WTC11 (cell line): ENCODE measurements at regions not wholly inside any gene's neighbourhood (a gene's known extent, or its start where the extent isn't known, plus 50 kb on each side); places are given as distances from the start of the nearest gene placed in this dataset.

Source experiments
- ATAC-seq: fragments of 200-7000 bp; cut with Tn5 transposase; 2 replicates; pipeline ENCODE4 v1.10.0; 2021; ENCODE audit warnings: mild to moderate bottlenecking, moderate library complexity
- CTCF ChIA-PET: fragments of 300-600 bp; sonication (Branson Sonifier 250); formaldehyde crosslinking; loops from one replicate; lab custom pipeline; 2021; ENCODE audit warnings: antibody characterized with exemption; lab: Charles Lee
- POLR2A ChIA-PET: fragments of 350-600 bp; sonication (Branson Sonifier 250); formaldehyde crosslinking; loops from one replicate; lab custom pipeline; 2021; ENCODE audit warnings: antibody characterized with exemption; lab: Charles Lee
- DNase-seq: peaks from one replicate; pipeline ENCODE4 v3.0.0; 2021; ENCODE audit warnings: low spot score
- H3K27ac Mint-ChIP-seq: 2 replicates; pipeline ENCODE4 v1.8.0; 2021; ENCODE audit warnings: mixed read lengths
- H3K27me3 Mint-ChIP-seq: 2 replicates; pipeline ENCODE4 v1.8.0; 2021; ENCODE audit warnings: low read depth, mild to moderate bottlenecking, moderate library complexity, mixed read lengths
- H3K36me3 Mint-ChIP-seq: 2 replicates; pipeline ENCODE4 v1.8.0; 2021; ENCODE audit warnings: mixed read lengths
- H3K4me1 Mint-ChIP-seq: 2 replicates; pipeline ENCODE4 v1.8.0; 2022; ENCODE audit warnings: mixed read lengths
- H3K4me3 Mint-ChIP-seq: 2 replicates; pipeline ENCODE4 v1.8.0; 2021; ENCODE audit warnings: mild to moderate bottlenecking, moderate library complexity, mixed read lengths
- H3K9me3 Mint-ChIP-seq: 2 replicates; pipeline ENCODE4 v1.8.0; 2021; ENCODE audit warnings: mixed read lengths
- CBFB ChIP-seq: sonication (generic); formaldehyde crosslinking; IDR thresholded peaks from 2 replicates; pipeline ENCODE4 v1.8.1; 2022; ENCODE audit warnings: mild to moderate bottlenecking, low read depth, missing genetic modification reagents
- CTCF ChIP-seq: fragments of 200-600 bp; IDR thresholded peaks from 2 replicates; pipeline ENCODE4 v1.8.0; 2022; ENCODE audit warnings: antibody characterized with exemption
- E2F4 ChIP-seq: sonication (generic); formaldehyde crosslinking; IDR thresholded peaks from 2 replicates; pipeline ENCODE4 v1.8.1; 2022; ENCODE audit warnings: low read depth, mild to moderate bottlenecking, moderate library complexity, missing genetic modification reagents, borderline replicate concordance
- ETV6 ChIP-seq: sonication (generic); formaldehyde crosslinking; IDR thresholded peaks from 2 replicates; pipeline ENCODE4 v1.8.1; 2022; ENCODE audit warnings: mild to moderate bottlenecking, missing genetic modification reagents
- JAZF1 ChIP-seq: fragments of 250-450 bp; sonication (Bioruptor Pico); IDR thresholded peaks from 2 replicates; pipeline ENCODE4 v1.9.0; 2021; ENCODE audit warnings: moderate library complexity, mild to moderate bottlenecking, inconsistent platforms
- JUN ChIP-seq: sonication (generic); formaldehyde crosslinking; IDR thresholded peaks from 2 replicates; pipeline ENCODE4 v1.8.0; 2023; ENCODE audit warnings: mild to moderate bottlenecking, missing genetic modification reagents
- NFATC4 ChIP-seq: fragments of 250-450 bp; sonication (Bioruptor Pico); IDR thresholded peaks from 2 replicates; pipeline ENCODE4 v1.9.0; 2021; ENCODE audit warnings: mild to moderate bottlenecking
- NFE2L1 ChIP-seq: sonication (generic); formaldehyde crosslinking; IDR thresholded peaks from 2 replicates; pipeline ENCODE4 v1.8.1; 2023; ENCODE audit warnings: missing genetic modification reagents
- NFYB ChIP-seq: sonication (generic); formaldehyde crosslinking; conservative IDR thresholded peaks from 2 replicates; pipeline ENCODE4 v1.8.0; 2022; ENCODE audit warnings: low read depth, missing genetic modification reagents
- NR3C1 ChIP-seq: sonication (generic); formaldehyde crosslinking; conservative IDR thresholded peaks from 2 replicates; pipeline ENCODE4 v1.8.1; 2023; ENCODE audit warnings: low read depth, mild to moderate bottlenecking, missing genetic modification reagents
- PRRX2 ChIP-seq: fragments of 250-450 bp; sonication (Bioruptor Pico); IDR thresholded peaks from 2 replicates; pipeline ENCODE4 v1.8.0; 2021; ENCODE audit warnings: mild to moderate bottlenecking
- RORB ChIP-seq: fragments of 250-450 bp; sonication (Bioruptor Pico); IDR thresholded peaks from 2 replicates; pipeline ENCODE4 v1.9.0; 2021; ENCODE audit warnings: mild to moderate bottlenecking
- SP1 ChIP-seq: sonication (generic); formaldehyde crosslinking; conservative IDR thresholded peaks from 2 replicates; pipeline ENCODE4 v1.8.1; 2022; ENCODE audit warnings: missing genetic modification reagents
- TEAD4 ChIP-seq: sonication (generic); formaldehyde crosslinking; IDR thresholded peaks from 2 replicates; pipeline ENCODE4 v1.8.0; 2022; ENCODE audit warnings: mild to moderate bottlenecking, missing genetic modification reagents
- ZNF219 ChIP-seq: sonication (generic); formaldehyde crosslinking; IDR thresholded peaks from 2 replicates; pipeline ENCODE4 v1.8.0; 2023; ENCODE audit warnings: missing genetic modification reagents, mild to moderate bottlenecking, borderline replicate concordance
- ZNF263 ChIP-seq: sonication (generic); formaldehyde crosslinking; IDR thresholded peaks from 2 replicates; pipeline ENCODE4 v1.8.1; 2022; ENCODE audit warnings: low read depth, mild to moderate bottlenecking, moderate library complexity, missing genetic modification reagents
- ZNF281 ChIP-seq: sonication (generic); formaldehyde crosslinking; IDR thresholded peaks from 2 replicates; pipeline ENCODE4 v1.8.0; 2023; ENCODE audit warnings: mild to moderate bottlenecking, missing genetic modification reagents
- ZNF425 ChIP-seq: fragments of 250-450 bp; sonication (Bioruptor Pico); conservative IDR thresholded peaks from 2 replicates; pipeline ENCODE4 v1.9.0; 2021; ENCODE audit warnings: mild to moderate bottlenecking
- TF ChIP-seq, protein P1 (sequence below): sonication (generic); formaldehyde crosslinking; IDR thresholded peaks from 2 replicates; pipeline ENCODE4 v1.8.1; 2022; ENCODE audit warnings: low read depth, missing genetic modification reagents, borderline replicate concordance
- TF ChIP-seq, protein P2 (sequence below): sonication (generic); formaldehyde crosslinking; IDR thresholded peaks from 2 replicates; pipeline ENCODE4 v1.8.1; 2023; ENCODE audit warnings: mild to moderate bottlenecking, missing genetic modification reagents
- TF ChIP-seq, protein P3 (sequence below): sonication (generic); formaldehyde crosslinking; IDR thresholded peaks from 2 replicates; pipeline ENCODE4 v1.8.1; 2023; ENCODE audit warnings: mild to moderate bottlenecking, moderate library complexity, missing genetic modification reagents

DNA sequence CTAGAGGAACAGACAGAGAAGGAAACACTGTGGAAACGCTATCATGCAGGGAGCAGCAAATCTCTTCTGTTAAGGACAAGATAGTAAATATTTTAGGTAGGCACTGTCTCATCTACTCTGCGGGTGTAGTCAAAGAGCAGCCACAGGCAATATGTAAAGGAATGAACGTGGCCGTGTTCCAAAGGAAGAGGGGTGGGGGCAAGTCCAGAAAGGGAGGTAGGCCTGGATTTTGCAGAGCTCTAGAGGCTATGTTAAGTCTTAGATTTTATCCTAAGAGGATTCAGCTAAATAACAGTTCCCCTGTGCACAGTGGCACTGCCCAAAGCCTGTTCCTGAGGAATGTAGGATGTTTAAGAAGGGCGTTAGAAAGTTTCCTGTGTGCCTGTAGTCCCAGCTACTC, 161.6 kb downstream of the ACTL7B start (continued):
- no peak for TF ChIP-seq RORB
- TF ChIP-seq E2F4: no peak

- no peak for DNase-seq
- H3K27ac Mint-ChIP-seq: no peak overlapping the region
- no peaks in the 10 kb centered on the region for H3K4me1 Mint-ChIP-seq
- H3K9me3 Mint-ChIP-seq: peaks cover 32% of the 10 kb centered on the region
- CTCF ChIA-PET: no interaction called here
- POLR2A ChIA-PET: no interaction called here
- H3K27me3 Mint-ChIP-seq: no peaks in the 10 kb centered on the region
- TF ChIP-seq JAZF1 (CRISPR knock-in tag) (no peak), NR3C1 (CRISPR knock-in tag) (no peak), PRRX2 (CRISPR knock-in tag) (no peak), CBFB (CRISPR knock-in tag) (no peak), ZNF263 (CRISPR knock-in tag) (no peak), ETV6 (CRISPR knock-in tag) (no peak), NFATC4 (no peak), ZNF425 (CRISPR knock-in tag) (no peak), JUN (no peak), SP1 (CRISPR knock-in tag) (no peak), CTCF (no peak), ZNF219 (CRISPR knock-in tag) (no peak), NFE2L1 (no peak), ZNF281 (CRISPR knock-in tag) (no peak), TEAD4 (CRISPR knock-in tag) (no peak), NFYB (no peak)
- TF ChIP-seq, protein P1, sequence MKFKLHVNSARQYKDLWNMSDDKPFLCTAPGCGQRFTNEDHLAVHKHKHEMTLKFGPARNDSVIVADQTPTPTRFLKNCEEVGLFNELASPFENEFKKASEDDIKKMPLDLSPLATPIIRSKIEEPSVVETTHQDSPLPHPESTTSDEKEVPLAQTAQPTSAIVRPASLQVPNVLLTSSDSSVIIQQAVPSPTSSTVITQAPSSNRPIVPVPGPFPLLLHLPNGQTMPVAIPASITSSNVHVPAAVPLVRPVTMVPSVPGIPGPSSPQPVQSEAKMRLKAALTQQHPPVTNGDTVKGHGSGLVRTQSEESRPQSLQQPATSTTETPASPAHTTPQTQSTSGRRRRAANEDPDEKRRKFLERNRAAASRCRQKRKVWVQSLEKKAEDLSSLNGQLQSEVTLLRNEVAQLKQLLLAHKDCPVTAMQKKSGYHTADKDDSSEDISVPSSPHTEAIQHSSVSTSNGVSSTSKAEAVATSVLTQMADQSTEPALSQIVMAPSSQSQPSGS: no peak
- TF ChIP-seq, protein P2, sequence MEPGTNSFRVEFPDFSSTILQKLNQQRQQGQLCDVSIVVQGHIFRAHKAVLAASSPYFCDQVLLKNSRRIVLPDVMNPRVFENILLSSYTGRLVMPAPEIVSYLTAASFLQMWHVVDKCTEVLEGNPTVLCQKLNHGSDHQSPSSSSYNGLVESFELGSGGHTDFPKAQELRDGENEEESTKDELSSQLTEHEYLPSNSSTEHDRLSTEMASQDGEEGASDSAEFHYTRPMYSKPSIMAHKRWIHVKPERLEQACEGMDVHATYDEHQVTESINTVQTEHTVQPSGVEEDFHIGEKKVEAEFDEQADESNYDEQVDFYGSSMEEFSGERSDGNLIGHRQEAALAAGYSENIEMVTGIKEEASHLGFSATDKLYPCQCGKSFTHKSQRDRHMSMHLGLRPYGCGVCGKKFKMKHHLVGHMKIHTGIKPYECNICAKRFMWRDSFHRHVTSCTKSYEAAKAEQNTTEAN (CRISPR knock-in tag): no peak
- TF ChIP-seq, protein P3, sequence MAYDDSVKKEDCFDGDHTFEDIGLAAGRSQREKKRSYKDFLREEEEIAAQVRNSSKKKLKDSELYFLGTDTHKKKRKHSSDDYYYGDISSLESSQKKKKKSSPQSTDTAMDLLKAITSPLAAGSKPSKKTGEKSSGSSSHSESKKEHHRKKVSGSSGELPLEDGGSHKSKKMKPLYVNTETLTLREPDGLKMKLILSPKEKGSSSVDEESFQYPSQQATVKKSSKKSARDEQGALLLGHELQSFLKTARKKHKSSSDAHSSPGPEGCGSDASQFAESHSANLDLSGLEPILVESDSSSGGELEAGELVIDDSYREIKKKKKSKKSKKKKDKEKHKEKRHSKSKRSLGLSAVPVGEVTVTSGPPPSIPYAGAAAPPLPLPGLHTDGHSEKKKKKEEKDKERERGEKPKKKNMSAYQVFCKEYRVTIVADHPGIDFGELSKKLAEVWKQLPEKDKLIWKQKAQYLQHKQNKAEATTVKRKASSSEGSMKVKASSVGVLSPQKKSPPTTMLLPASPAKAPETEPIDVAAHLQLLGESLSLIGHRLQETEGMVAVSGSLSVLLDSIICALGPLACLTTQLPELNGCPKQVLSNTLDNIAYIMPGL (CRISPR knock-in tag): no peak
- peaks cover 19% of the 10 kb centered on the region for H3K36me3 Mint-ChIP-seq
- H3K4me3 Mint-ChIP-seq: no peak overlapping the region
- ATAC-seq: no peak
Measured at GRCh38 chr9:108691614-108692013, 164.2 kb downstream of the ACTL7B start.
